Smooth muscle cell (in vitro differentiated cells): ENCODE measurements at regions not wholly inside any gene's neighbourhood (a gene's known extent, or its start where the extent isn't known, plus 50 kb on each side); places are given as distances from the start of the nearest gene placed in this dataset.

ENCODE experiments used
- DNase-seq: peaks from one replicate; lab custom pipeline; 2025; ENCODE audit not compliant: unreplicated experiment; lab: John Stamatoyannopoulos, UW
- H2AFZ ChIP-seq: fragments of 200-600 bp; sonication (generic); 2 replicates; pipeline ENCODE4 v1.6.0; 2016; ENCODE audit warnings: antibody characterized with exemption, low read depth, mild to moderate bottlenecking
- H3F3A ChIP-seq: fragments of 200-600 bp; sonication (generic); 2 replicates; pipeline ENCODE4 v1.6.0; 2017; ENCODE audit warnings: antibody characterized with exemption, low read depth
- H3K27ac ChIP-seq: fragments of 200-600 bp; sonication (generic); 2 replicates; pipeline ENCODE4 v1.5.1; 2016; ENCODE audit warnings: low read depth, mild to moderate bottlenecking
- H3K27me3 ChIP-seq: fragments of 200-600 bp; sonication (generic); 2 replicates; pipeline ENCODE4 v1.6.1; 2016; ENCODE audit warnings: low read depth, mild to moderate bottlenecking
- H3K36me3 ChIP-seq: fragments of 200-600 bp; sonication (generic); 2 replicates; pipeline ENCODE4 v1.5.1; 2016; ENCODE audit warnings: low read depth
- H3K4me1 ChIP-seq: fragments of 200-600 bp; sonication (generic); 2 replicates; pipeline ENCODE4 v1.5.1; 2016; ENCODE audit warnings: low read depth
- H3K4me2 ChIP-seq: fragments of 200-600 bp; sonication (generic); 2 replicates; pipeline ENCODE4 v1.6.0; 2016; ENCODE audit warnings: mild to moderate bottlenecking
- H3K4me3 ChIP-seq: fragments of 200-600 bp; sonication (generic); 2 replicates; pipeline ENCODE4 v1.5.1; 2016; ENCODE audit warnings: mild to moderate bottlenecking
- H3K79me2 ChIP-seq: fragments of 200-600 bp; sonication (generic); 2 replicates; pipeline ENCODE4 v1.6.0; 2016; ENCODE audit warnings: low read depth, mild to moderate bottlenecking
- H3K9ac ChIP-seq: fragments of 200-600 bp; sonication (generic); 2 replicates; pipeline ENCODE4 v1.6.0; 2016; ENCODE audit warnings: low read depth
- H3K9me3 ChIP-seq: fragments of 200-600 bp; sonication (generic); replicated peaks from 2 replicates; pipeline ENCODE4 v1.5.1; 2016; ENCODE audit warnings: low read depth
- H4K20me1 ChIP-seq: fragments of 200-600 bp; sonication (generic); 2 replicates; pipeline ENCODE4 v1.6.0; 2016; ENCODE audit warnings: low read depth
- WGBS: methylation state at CpG from one replicate; pipeline ENCODE4 v1.1.7; 2016; ENCODE audit warnings: low lambda C conversion rate; 5-methylcytosine and 5-hydroxymethylcytosine counted together
- TF ChIP-seq, protein P1 (sequence below): fragments of 200-600 bp; sonication (generic); IDR thresholded peaks from 2 replicates; pipeline ENCODE4 v1.5.1; 2017; ENCODE audit warnings: borderline replicate concordance, mild to moderate bottlenecking, antibody characterized with exemption; ENCODE audit not compliant: insufficient read depth, poor library complexity, severe bottlenecking

DNA sequence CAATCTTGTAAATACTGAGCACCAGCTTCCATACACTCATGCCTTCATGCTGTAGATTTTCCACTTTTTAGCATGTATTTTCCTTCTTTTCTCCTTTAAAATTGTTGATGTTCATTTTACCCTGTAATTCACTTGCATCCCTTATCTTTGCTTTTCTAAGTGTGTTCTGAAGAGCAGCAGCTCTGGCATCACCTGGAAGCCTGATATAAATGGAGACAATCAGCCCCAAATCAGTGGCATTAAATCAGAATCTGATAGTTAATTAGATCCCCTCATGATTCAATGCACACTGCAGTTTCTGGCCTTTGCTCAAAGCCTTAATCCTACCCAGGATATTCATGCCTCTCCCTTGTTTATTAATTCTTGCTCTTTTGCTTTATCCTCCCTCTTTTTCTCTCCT lies 942.4 kb downstream of the XPNPEP1 start:
- Histone ChIP-seq H3K4me2 (no peak overlapping the region), H3K79me2 (no peaks in the 10 kb centered on the region), H3K27ac (no peak overlapping the region), H2AFZ (no peak overlapping the region), H3K4me3 (no peak overlapping the region), H3K9ac (no peak overlapping the region), H4K20me1 (no peaks in the 10 kb centered on the region), H3K27me3 (no peaks in the 10 kb centered on the region), H3K9me3 (no peaks in the 10 kb centered on the region), H3F3A (no peaks in the 10 kb centered on the region), H3K36me3 (no peaks in the 10 kb centered on the region), H3K4me1 (no peaks in the 10 kb centered on the region)
- no peak for DNase-seq
- TF ChIP-seq, protein P1, sequence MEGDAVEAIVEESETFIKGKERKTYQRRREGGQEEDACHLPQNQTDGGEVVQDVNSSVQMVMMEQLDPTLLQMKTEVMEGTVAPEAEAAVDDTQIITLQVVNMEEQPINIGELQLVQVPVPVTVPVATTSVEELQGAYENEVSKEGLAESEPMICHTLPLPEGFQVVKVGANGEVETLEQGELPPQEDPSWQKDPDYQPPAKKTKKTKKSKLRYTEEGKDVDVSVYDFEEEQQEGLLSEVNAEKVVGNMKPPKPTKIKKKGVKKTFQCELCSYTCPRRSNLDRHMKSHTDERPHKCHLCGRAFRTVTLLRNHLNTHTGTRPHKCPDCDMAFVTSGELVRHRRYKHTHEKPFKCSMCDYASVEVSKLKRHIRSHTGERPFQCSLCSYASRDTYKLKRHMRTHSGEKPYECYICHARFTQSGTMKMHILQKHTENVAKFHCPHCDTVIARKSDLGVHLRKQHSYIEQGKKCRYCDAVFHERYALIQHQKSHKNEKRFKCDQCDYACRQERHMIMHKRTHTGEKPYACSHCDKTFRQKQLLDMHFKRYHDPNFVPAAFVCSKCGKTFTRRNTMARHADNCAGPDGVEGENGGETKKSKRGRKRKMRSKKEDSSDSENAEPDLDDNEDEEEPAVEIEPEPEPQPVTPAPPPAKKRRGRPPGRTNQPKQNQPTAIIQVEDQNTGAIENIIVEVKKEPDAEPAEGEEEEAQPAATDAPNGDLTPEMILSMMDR = no peak

DNA sequence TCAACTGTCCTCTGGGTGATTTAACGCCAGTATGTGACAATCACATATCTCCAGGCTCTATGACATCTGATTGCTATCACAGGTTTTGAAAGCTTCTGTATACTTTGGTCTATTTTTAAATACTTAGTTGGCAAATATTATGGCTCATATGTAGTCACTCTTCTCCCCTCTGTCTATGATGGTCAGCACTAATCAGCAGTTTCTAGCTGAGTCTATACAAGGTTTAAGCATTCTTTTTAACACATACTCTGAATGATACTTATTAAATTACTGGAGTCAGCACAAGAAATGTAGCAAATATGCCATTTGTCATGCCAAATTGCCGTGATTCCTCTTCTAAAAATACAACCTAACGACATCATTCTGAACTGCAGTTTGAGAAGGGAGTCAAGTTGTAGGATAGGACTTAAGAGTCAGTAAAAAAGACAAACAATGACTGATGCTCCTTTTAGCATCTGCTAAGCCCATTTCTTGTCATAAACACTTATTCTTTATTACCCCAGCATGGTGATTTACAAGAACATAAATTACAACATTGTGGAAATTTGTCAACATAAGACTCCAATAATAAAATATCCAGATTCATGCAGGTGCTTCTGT lies 947.8 kb downstream of the XPNPEP1 start:
- H3K27ac ChIP-seq = no peak overlapping the region
- WGBS = 80% methylated on average over 3 of the region's 3 CpGs
- no peaks in the 10 kb centered on the region for H3F3A ChIP-seq
- H3K27me3 ChIP-seq = no peaks in the 10 kb centered on the region
- H4K20me1 ChIP-seq = no peaks in the 10 kb centered on the region
- H3K4me3 ChIP-seq = no peak overlapping the region
- DNase-seq = no peak
- no peaks in the 10 kb centered on the region for H3K79me2 ChIP-seq
- H3K9ac ChIP-seq = no peak overlapping the region
- H3K36me3 ChIP-seq = no peaks in the 10 kb centered on the region
- H3K9me3 ChIP-seq = no peaks in the 10 kb centered on the region
- no peaks in the 10 kb centered on the region for H3K4me1 ChIP-seq
- TF ChIP-seq, protein P1 = no peak
- no peak overlapping the region for H3K4me2 ChIP-seq
- H2AFZ ChIP-seq = no peak overlapping the region

DNA sequence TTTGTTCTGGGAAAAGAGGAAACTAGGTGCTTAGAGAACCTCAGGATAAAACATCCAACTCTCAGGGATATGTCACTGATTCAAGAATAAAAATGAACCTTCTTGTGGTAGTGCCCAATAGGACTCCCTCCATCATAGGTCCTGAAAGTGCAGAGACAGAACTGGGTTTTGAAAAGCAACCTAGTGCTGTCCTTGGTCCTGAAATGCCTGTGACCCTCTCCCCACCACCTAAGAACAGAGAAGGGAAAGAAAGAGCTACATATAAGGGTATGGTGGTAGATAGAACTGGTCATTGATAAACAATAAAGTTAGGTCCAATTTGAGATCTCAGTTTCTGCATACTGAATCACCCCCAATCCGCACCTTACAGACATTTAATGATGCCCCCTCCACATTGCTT lies 953.3 kb downstream of the XPNPEP1 start:
- no peak overlapping the region for H3K4me3 ChIP-seq
- no peak overlapping the region for H3K27ac ChIP-seq
- no peaks in the 10 kb centered on the region for H3K9me3 ChIP-seq
- H3K9ac ChIP-seq = no peak overlapping the region
- DNase-seq = no peak
- no peaks in the 10 kb centered on the region for H3K36me3 ChIP-seq
- H3K27me3 ChIP-seq = peaks cover 3% of the 10 kb centered on the region
- H2AFZ ChIP-seq = no peak overlapping the region
- H3K79me2 ChIP-seq = no peaks in the 10 kb centered on the region
- no peak overlapping the region for H3K4me2 ChIP-seq
- no peaks in the 10 kb centered on the region for H3F3A ChIP-seq
- H4K20me1 ChIP-seq = no peaks in the 10 kb centered on the region
- 56% methylated on average over 1 of the region's 1 CpG for WGBS
- no peaks in the 10 kb centered on the region for H3K4me1 ChIP-seq
- TF ChIP-seq, protein P1 = no peak

DNA sequence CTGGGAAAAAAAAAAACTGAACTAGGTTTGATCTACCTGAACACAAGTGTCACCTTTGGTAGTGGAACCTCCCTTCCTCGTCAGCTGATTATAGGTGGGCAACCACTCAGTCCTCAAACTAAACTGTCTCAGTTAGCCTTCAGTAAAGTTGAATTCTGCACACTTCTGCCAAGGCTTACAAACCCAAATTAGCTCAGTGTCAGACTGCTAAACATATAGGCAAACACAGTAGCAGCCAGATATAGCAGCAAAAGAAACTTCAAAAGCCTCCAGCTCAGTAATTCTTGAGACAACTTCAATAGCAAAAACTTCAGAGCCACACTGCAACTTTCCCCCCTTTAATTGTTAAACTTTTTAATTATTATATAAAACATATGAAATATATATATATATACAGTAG lies 956.9 kb downstream of the XPNPEP1 start:
- no peaks in the 10 kb centered on the region for H3K79me2 ChIP-seq
- H3F3A ChIP-seq = no peaks in the 10 kb centered on the region
- H3K9ac ChIP-seq = no peak overlapping the region
- DNase-seq = no peak
- TF ChIP-seq, protein P1 = no peak
- no peaks in the 10 kb centered on the region for H4K20me1 ChIP-seq
- no peaks in the 10 kb centered on the region for H3K9me3 ChIP-seq
- H3K27me3 ChIP-seq = peaks cover 3% of the 10 kb centered on the region
- H2AFZ ChIP-seq = no peak overlapping the region
- H3K4me2 ChIP-seq = no peak overlapping the region
- H3K27ac ChIP-seq = no peak overlapping the region
- no peaks in the 10 kb centered on the region for H3K4me1 ChIP-seq
- WGBS = 70% methylated on average over 1 of the region's 1 CpG
- H3K36me3 ChIP-seq = no peaks in the 10 kb centered on the region
- H3K4me3 ChIP-seq = no peak overlapping the region
